GM18870 (cell line): ENCODE measurements at regions not wholly inside any gene's neighbourhood (a gene's known extent, or its start where the extent isn't known, plus 50 kb on each side); places are given as distances from the start of the nearest gene placed in this dataset.

Experiments
- ATAC-seq: cut with Tn5 transposase; IDR thresholded peaks from one replicate; pipeline ENCODE4 v1.9.1; 2021; ENCODE audit warnings: moderate library complexity; ENCODE audit not compliant: unreplicated experiment

DNA sequence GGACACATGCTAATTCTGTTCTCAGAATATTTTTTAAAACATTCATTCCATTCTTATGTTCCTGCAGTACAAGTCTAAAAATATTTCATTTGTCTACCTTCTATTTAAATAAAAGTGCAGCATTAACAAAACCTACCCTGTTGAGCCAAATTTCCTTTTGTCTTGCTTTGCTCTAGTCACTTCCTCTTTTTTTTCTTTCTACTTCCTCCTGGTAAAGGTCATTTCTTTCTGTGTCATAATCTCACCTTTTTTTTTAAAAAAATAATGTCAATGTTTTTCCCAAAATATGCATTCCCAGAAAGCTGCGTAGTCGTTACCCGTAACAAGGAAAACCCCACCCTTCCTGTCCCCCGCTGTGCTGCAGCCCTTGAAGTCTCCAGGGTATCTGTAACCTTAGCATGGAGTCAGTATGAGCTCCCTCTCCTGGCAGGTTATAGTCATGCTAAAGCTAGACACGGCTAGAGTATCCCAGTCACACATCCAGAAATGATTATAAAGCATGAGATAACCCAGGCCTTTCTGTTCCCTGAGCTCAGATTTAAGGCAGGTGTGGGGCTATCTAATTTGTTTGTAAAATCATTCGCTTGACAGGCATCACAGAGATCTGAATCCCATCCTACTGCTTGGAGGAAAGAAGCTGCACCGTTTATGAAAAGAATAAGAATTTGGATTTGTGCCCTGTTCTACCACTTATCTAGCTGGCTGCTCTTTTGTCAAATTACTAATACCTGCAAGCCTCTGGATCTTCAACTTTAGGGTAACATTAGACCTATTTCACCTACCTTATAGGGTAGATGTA lies 51.1 kb upstream of the EED start:
- ATAC-seq = peak; percentile 83

DNA sequence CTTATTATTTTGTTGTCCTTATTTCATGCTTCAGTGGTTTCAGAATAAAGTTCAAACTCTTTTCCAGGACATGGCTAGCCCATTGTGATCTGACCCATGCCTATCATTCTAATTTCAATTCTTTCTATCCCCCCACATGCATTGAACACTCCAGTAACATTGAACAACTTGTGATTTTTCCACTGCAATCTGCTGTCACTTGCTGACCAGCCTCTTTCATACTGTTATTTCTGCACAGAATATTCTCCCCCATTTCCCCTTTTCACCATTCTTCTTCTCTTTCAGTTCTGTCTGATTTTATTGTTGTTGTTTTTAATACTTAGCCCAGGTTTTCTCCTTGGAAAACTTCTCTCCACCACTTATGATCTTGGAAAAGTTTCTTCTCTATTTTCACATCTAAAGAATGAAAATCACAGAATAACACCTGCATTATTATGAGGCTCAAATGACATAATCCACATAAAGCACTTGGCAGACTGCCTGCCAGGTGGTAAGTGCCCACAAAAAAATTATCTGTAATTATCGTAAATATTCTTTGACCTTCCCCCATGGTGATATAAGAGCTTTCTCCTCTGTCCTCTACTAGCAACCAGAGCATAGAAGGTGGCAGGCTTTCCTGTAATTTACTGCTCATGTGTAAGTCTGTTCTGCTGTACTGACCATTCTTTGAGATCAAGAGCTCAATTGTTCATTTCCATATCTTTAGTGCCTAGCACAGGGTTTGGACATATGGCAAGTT lies 51.9 kb upstream of the EED start:
- ATAC-seq = peak; percentile 11

DNA sequence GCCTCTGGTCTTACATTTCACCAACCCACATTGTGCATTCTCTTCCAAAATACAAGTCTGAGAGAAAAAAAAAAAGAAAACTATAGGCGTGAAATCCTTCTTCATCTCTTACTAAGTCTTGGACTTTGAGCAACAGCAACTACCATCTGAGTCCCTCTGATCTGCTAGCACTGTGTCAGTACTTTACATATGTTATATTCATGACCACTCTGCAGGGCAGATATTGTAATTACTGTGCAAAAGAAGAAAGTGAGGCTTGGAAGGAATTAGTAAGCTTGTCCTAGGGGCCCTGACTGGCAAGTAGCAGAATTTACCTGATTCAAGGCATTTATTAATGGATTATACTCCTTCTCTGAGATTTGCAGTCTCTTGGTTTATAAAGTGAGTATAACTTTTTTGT lies 52.7 kb upstream of the EED start:
- ATAC-seq = no peak

DNA sequence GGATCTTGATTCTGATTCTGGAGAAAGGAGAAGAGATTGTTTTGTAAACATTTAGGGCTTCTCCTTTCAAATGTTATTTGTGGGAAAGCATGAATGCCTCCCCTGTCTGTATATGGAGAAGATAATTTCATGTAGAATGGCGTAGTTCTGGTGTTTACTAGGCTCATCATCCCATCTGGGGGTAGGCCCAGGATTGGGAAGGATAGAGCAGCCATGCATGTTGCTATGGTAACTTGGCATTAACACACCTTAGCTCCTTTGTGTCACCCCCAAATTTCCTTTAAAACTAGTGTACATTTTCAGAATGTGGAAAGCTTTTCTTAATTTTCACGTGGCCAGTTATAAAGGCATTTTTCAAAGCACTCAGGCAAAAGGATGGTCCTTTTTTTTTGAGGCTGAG lies 57.5 kb upstream of the EED start:
- ATAC-seq = no peak

- no peak for ATAC-seq
Measured at GRCh38 chr11:86186386-86186785, 58.2 kb upstream of the EED start.

DNA sequence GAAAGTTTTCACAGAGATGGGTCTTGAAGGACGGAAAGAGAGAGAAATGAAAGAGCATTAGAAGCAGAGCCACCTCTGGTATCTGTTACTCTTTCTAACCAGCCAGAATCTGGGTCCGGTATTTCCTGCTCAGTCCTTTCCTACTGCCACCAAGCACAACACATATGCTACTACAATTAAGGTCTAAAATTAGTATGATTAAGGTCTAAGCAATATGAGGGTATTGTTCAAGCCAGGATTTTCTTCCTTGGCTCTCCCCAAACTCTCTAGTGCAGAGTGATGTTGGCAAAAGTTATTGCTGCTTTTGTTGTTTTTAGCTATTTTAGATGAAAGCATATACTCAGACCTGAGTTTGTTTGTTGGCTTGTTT lies 59.2 kb upstream of the EED start:
- ATAC-seq = no peak

GRCh38 chr11:86184728-86185380 lies 59.7 kb upstream of the EED start:
- ATAC-seq = no peak

DNA sequence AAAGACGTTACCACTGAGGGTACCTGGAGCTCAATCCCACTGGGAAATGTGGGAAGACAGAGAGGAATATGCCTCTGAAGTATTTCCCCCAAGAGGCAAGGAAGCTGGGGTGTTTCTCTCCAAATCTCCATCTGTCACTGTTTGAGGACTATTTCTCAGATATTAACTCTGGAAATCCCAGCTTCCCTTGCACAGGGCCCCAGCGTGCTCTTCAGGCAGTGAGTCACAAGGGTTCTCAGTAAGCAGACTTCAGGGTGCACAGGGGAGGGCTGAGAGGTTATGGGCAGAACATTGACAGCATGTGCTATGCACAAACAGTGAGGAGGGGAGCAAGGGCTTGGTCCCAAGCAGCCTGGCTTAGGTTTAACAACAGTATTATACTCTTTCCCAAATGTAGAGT lies 60.9 kb upstream of the EED start:
- ATAC-seq = no peak

- peak; percentile 85 for ATAC-seq
Measured at GRCh38 chr11:86182976-86183584, 61.5 kb upstream of the EED start.

- no peak for ATAC-seq
Measured at GRCh38 chr11:86181379-86181778, 63.2 kb upstream of the EED start.

- no peak for ATAC-seq
Measured at GRCh38 chr11:86180851-86181250, 63.7 kb upstream of the EED start.

GRCh38 chr11:86180423-86180822 lies 64.1 kb upstream of the EED start:
- no peak for ATAC-seq

- ATAC-seq = no peak
Measured at GRCh38 chr11:86179646-86180064, 64.9 kb upstream of the EED start.

DNA sequence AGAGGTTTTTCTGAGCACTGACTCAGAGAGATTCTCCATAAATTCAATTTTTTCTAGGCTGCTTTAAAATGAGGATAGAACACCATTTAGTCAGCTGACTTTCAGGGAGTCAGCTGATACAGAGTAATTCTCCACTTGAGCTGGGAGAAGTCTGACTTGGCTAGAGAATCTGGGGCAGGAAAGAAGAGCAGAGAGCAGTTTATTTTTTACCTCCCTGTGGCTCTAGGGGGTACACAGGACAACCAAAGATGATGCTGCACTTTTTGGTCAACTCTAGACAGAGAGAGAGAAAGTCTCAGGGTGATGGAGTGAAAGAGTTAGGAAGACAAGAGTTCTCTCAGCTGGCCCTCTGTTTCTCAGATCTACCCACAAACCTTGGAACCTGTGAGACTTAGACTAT lies 67.3 kb upstream of the EED start:
- ATAC-seq = no peak

DNA sequence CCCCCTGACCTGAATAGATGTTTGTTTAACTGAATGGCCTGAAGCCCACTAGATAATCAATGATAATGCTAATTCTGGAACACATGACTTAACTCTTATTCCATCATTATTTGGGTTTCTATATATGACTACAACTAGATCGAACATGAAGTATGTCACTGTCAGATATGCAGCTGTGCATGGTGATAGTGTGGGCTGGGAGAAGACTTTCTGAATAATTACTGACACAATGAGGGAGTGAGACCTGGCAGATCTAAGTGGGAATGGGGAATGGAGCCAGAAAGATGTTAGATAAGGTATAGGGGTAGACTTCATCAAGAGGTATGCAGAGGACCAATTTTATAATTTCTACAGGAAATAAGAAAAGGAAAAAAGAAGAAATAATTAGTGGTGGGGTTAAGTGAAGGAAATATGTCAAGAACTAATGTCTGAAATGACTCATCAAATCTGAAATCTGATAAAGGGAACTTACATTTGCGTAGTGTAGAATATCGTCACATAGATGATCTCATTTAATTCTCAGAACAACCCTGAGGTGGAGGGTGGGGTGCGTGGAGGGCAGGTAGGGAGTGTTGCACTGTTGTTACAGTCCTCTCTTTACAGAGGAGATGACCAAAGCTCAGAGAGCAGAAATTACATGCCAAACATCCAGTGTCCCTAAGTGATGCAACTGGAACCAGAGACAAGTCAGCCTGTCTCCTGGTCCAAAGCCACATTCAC lies 68.2 kb upstream of the EED start:
- peak; percentile 69 for ATAC-seq

GRCh38 chr11:86175626-86176025 lies 68.9 kb upstream of the EED start:
- ATAC-seq = no peak

DNA sequence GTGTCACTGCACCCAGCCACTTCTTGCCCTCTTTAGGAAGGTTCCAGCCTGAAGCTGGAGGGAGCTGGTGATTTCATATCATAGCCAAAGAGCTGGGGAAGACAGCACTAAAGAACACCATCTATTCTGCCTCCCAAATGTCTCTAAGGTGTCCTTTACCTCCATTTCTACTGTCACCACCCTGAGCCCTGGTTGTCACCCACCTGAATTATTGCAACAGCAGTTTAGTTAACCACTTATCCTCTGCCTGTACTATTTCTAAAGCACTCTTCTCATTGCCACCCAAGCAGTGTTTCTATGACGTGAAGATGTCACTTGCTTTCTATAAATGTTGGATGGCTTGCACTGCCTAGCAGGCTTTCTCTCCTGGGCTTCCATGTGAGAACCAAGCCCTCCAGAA lies 69.4 kb upstream of the EED start:
- no peak for ATAC-seq

- no peak for ATAC-seq
Measured at GRCh38 chr11:86174101-86175046, 70.2 kb upstream of the EED start.

- no peak for ATAC-seq
Measured at GRCh38 chr11:86172894-86173293, 71.7 kb upstream of the EED start.

DNA sequence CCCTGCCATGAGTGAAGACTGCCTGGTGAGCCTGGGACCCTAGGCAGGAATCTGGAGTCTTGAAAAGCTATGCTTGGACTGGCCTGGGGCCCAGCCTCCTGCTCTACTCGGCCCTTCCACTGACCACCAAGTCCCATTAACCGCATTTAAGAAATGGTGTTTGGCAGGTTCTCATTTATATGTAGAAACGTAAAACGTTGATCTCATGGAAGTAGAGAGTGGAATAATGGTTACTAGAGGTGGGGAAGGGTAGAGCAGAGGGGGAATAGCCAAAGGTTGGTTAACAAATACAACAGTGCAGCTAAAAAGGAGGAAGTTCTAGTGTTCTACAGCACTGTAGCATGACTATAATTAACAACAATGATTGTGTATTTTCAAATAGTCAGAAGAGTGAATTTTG lies 72.9 kb upstream of the EED start:
- ATAC-seq = no peak
